Upper lobe of left lung (tissue), 4 donors: ENCODE measurements at regions not wholly inside any gene's neighbourhood (a gene's known extent, or its start where the extent isn't known, plus 50 kb on each side); places are given as distances from the start of the nearest gene placed in this dataset.

Experiments used
- EP300 ChIP-seq, 4 donors: sonication (generic); formaldehyde crosslinking; IDR thresholded peaks; one replicate each; pipeline ENCODE4 v1.5.1; 2017; ENCODE audit warnings: antibody characterized with exemption in 4 of 4, control low read depth in 2 of 4
- POLR2A ChIP-seq, 4 donors: fragments of 450-650 bp; IDR thresholded peaks; one replicate each; pipeline ENCODE4 v1.5.1; 2016 to 2017; ENCODE audit warnings: antibody characterized with exemption in 4 of 4, mild to moderate bottlenecking in 2 of 4
- TF ChIP-seq, protein P1 (sequence below), 6 experiments: fragments of 450-650 bp in 4 of 6; fragments of 200-600 bp in 2 of 6; sonication (generic) in 2 of 6; IDR thresholded peaks; one replicate each; pipeline ENCODE4 v1.5.1; 2016 to 2019; ENCODE audit warnings: antibody characterized with exemption in 6 of 6

DNA sequence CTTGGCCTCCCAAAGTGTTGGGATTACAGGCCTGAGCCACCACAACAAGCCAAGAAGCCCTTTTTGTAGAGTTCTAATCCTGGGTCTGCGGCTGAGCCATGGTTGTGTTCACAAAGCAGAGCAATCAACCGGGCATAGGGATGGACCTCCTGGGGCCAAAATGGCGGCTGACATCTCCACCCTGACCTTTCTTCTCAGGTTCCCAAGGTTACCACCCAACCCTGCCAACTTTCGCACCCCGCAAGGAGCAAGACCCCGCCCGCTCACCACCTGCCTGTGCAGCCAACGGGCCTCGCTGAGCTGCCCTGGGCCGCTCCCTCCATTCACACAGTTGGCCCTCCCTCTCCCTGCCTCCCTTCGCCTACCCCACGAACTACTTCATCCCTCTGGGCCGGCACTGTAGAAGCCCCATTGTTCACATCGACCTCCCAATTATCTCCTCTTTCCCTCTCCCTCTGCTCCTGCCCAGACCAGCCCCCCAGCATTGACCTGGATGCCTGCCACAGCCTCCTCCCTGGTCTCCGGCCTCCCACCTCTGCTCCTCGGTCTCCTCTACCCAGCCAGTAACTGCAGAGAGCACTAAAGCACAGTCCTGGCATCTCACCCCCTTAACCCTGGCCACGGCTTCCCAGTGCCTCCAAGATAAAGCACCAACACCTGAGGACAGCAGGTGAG, 62.0 kb upstream of the TFRC start:
- TF ChIP-seq, protein P1, sequence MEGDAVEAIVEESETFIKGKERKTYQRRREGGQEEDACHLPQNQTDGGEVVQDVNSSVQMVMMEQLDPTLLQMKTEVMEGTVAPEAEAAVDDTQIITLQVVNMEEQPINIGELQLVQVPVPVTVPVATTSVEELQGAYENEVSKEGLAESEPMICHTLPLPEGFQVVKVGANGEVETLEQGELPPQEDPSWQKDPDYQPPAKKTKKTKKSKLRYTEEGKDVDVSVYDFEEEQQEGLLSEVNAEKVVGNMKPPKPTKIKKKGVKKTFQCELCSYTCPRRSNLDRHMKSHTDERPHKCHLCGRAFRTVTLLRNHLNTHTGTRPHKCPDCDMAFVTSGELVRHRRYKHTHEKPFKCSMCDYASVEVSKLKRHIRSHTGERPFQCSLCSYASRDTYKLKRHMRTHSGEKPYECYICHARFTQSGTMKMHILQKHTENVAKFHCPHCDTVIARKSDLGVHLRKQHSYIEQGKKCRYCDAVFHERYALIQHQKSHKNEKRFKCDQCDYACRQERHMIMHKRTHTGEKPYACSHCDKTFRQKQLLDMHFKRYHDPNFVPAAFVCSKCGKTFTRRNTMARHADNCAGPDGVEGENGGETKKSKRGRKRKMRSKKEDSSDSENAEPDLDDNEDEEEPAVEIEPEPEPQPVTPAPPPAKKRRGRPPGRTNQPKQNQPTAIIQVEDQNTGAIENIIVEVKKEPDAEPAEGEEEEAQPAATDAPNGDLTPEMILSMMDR (IDR thresholded peaks at IDR 0.05), result no peak
- no peak for TF ChIP-seq POLR2A (IDR thresholded peaks at IDR 0.05)
- TF ChIP-seq EP300 (IDR thresholded peaks at IDR 0.05), result no peak
